NCI-H2107 (cell line): ENCODE measurements at regions not wholly inside any gene's neighbourhood (a gene's known extent, or its start where the extent isn't known, plus 50 kb on each side); places are given as distances from the start of the nearest gene placed in this dataset.
"Not testable (repeated sequence)": the region's sequence is repeated elsewhere in the genome, so short reads cannot be mapped to it uniquely, and the experiment has no call there.

Experiments used
- DNase-seq: peaks from one replicate; lab custom pipeline; 2025; lab: John Stamatoyannopoulos, UW

DNA sequence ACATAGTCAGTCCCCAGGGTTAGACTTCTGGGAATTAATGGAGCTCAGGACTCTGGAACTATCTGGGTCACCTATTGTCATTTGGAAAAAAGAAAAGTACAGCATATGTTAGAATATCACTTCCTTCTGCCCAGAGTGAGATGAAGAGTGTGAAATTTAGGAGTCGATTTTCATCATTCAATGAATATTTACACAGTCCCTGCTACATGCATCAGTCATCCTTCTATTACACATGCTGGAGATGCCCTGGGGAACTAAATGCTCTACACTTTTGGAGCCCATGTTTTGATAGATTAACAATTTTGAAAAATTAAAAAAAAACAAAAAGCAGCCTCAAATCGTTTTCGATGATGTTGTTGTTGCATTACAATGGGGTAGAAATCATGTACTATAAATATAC, 315.4 kb downstream of the ALDH8A1 start:
- DNase-seq = no peak

DNA sequence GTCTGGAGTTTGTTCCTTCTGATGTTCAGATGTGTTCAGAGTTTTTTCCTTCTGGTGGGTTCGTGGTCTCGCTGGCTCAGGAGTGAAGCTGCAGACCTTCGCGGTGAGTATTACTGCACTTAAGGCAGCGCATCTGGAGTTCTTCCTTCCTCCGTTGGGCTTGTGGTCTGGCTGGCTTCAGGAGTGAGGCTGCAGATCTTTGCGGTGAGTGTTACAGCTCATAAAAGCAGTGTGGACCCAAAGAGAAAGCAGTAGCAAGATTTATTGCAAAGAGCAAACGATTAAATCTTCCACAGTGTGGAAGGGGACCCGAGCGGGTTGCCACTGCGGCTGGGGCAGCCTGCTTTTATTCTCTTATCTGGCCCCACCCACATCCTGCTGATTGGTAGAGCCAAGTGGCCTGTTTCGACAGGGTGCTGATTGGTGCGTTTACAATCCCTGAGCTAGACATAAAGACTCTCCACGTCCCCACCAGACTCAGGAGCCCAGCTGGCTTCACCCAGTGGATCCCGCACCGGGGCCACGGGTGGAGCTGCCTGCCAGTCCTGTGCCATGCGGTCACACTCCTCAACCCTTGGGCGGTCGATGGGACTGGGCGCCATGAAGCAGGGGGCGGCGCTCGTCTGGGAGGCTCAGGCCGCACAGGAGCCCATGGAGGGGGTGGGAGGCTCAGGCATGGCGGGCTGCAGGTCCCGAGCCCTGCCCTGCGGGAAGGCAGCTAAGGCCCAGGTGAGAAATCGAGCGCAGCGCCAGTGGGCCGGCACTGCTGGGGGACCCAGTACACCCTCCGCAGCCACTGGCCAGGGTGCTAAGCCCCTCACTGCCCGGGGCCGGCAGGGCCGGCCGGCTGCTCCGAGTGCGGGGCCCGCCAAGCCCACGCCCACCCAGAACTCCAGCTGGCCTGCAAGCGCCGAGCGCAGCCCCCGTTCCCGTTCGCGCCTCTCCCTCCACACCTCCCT, 315.3 kb upstream of the SGK1 start:
- DNase-seq = not testable (repeated sequence)

DNA sequence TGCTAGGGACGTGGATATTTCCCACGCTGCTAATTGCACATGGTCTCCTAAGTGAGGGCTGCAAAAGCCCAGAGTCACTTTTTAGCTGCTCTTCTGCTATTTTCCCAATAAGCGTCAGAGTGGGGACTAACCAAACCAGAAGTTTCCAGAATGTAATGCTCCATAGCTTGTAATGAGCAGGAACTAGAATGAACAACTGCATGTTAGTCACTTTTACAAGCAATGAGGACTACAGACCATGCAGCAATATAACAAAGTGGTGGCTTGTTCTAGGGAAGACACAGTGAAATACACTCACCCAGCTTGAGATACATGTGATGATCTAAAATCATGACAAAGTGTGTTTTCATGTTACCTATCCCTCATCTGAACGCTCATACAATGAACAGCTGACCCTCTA, 314.1 kb upstream of the SGK1 start:
- DNase-seq = no peak

DNA sequence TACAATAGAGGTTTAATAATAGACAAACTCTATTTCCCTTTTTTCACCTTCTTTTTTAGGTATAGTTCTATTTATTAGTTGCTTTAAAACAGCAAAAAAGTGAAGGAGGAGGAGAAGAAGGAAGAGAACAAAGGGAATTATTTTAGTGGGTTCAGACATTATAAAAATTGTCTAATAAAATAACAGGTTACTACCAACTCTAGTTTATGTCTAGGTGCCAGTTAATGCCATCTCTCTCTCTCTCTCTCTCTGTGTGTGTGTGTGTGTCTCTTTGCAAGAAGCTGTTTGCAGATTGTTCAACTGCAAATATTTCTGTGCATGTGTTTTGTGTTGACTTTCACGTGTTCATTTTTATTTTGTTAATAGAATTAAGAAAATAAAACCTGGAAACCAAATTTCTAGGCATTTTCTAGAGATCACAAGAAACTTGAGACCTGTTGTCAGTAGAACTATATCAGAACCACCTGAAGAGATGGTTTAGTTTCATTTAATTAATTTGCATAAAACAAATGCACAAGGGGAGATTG, 313.5 kb upstream of the SGK1 start:
- DNase-seq = no peak

DNA sequence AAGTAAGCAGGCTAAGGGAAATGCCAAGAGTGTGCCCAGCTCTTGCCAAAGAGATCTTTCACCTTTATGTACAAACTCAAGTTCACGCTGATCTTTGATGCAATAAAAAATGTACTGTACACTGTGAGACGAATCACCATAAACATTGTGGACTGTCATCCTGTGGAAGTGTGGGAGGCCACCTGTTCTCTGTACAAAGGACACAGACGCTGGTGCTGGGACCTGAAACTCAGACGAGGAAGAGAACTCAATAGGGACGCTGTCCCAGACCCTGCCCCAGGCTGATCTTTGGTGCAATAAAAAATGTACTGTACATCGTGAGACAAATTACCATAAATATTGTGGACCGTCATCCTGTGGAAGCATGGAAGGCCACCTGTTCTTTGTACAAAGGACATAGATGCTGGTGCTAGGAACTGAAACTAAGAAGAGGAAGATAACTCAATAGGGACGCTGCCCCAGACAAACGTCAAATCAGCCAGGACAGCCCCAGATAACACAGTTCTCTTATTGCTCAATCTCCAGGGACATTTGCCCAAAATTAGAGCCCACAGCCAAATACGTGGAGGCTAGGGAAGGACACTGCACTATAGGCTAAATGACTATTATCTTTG, 312.7 kb upstream of the SGK1 start:
- DNase-seq = no peak

DNA sequence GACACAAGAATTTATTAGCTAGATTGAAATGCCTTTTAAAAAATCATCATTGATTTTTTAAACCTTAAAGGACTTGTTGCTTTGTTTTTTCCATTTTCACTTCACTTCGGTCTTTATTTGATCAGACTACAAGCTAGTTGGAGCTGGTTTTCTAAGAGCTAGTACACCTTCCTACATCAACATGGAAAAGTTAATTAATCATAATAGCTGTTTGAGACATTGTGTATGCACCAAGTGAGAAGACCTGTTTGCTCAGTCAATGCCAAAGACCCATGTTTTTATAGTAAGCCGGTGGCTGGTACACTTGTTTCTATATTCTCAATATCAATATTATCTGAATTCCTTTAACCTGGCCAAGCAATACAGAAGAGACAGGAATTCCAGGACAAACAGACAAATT, 310.2 kb upstream of the SGK1 start:
- no peak for DNase-seq

DNA sequence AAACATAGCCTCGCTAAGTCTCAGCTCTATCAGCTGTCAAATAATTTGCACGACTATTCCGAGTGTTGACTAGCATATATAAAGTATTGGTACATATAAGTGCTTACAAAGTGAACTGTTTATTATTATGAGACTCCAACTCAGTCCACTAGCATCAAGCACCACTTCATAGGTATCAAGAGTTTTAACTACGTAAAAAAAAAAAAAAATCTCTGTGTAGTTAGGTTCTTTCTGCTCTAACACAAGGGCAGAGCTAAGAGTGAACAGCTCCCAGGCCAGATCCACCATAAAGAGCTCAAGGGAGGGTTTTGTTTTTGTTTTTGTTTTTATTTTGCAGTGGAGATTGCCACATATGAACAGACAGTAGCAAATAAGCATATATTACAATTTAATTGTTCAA, 309.8 kb upstream of the SGK1 start:
- DNase-seq = no peak

DNA sequence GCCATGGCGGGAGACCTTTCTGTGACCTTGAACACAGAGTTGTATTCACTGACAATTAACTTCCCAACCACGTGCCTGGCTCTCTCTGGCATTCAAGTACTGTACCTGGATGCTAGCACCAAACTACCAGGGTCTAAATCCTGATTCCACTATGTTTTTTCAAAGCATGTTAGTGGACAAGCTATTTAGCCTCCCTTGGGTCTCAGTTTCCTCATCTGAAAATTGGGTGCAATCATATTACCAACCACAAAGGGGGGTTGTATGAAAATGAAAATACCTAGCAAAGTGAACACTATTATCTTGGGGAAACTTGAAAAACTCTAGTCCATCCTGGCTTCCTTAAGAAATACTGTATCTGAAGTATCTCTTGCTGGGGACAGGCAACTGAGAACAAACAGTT, 308.7 kb upstream of the SGK1 start:
- DNase-seq = no peak

DNA sequence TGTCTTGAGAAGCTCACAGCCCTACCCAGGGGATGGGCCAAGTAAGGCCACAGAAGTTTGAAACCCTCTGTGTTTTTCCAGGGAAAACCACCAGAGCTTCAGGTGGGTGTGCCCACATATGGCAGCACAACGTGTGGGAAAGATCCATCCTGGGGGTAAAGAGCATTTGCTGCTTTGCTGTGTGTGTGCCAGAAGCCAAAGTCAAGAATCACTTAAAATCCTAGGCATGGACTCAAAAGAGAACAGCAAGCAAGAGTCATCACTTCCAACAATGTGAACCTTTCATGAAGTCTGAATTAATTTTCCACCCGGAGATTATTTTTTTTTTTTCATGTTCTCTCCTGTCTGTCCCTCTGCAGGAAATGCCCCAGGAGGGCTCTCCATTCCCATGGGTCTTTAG, 308.2 kb upstream of the SGK1 start:
- no peak for DNase-seq

DNA sequence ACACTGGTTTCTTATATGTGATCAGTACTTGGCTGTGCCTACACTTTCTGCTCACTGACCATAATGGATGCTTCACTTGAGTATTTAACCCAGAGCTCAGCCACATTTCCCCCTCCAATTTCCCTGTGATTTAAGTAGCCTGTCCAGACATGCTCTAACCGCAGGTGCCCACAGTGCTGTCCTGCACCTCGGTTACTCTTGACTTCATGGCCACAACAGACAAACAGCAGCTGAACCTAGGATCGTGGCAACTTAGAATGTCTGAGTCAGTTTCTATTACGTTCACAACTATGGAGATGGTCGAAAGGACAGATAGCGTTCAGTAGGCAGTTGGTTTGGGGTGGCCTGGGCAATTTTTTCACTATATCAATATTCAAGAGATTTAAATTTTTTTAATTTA, 306.9 kb upstream of the SGK1 start:
- no peak for DNase-seq

DNA sequence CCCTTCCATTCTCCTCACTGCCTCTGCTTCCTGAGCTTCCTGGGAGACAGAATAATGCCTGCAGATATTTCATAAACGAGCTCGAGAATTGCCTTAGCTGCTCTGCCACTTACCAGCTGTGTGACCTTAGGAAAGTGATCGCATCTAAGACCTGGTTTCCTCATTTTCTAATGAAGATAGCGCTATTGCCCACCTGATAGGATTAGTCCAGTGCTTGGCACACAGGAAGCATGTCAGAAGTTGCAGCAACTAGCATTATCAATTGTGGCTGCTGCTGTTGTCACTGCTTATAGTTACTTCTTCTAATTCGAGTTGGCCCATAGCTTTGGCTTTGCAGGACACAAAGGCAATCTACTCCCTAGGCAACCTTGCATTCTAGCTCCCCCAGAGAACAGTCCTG, 305.5 kb upstream of the SGK1 start:
- no peak for DNase-seq

DNA sequence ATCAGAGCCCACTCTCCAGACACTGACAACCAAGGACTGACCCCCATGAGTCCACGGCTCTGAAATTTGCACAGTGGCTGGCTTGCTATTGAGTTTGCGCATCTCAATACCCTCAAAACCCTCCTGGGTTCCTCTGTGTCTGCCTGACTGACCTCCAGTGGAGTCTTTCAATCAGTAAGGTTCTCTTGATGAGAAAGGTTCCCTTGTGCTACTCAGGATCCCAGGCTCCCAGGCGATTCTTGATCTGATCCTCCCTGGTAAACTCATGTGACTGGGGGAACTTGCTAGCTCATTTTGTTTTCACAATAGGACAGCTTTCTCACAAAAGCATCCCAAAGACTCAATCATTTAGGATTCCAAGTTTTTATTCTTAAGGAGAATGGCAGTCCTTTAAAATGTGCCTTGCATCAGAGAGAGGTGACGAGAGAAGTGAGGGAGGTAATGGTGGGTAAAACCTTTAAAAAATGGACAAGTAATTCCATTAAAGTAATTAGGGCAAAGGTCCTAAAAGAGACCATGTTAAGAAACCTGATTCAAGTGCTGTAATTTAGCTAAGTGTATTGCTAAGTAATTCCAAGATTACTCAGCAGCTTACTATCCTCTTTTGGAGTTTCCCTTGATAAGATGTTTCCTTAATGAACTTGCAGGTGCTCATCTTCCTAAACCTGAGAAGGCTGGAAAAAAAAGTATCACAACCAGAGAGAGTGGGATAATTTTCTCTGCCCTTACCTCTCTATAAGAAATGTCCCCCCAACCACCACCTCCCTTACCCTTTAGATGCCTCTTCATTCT, 304.7 kb upstream of the SGK1 start:
- no peak for DNase-seq

DNA sequence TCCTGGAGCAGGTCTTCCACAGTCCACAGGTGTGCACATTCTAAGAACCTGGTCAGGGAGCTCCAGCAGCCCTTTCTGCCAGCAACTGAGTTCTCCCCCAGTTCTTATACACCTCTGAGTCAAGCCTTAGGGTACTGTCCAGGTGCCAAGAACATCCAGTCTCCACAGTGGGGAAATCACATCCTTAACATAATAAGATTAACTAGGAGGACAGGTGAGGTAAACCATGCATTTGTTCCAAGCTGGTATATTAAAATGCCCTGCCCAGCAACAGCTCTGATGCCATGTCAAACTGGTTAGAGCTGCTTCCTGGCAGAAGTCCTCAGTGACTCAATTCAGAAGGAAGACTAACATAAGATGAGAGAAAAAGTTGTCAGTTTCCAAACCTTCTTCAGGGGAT, 303.9 kb upstream of the SGK1 start:
- DNase-seq = no peak

DNA sequence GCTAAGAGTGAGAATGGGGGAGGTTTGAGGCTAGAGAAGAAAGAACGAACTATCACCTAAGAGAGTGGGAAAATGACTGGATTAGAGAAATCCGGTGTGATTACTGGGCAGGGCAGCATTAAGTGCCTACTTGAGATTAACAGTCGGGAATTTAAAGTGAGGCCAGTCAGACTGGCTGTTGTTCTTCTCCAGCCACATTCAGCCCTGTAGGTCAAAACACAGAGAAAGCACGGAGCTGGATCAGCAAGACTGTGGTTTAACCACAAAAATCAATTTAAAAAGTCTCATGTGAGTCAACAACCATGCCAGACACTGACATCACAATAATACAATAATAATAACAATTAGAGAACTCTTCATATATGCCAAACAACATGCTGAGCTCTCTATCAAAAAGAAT, 301.9 kb upstream of the SGK1 start:
- DNase-seq = no peak

DNA sequence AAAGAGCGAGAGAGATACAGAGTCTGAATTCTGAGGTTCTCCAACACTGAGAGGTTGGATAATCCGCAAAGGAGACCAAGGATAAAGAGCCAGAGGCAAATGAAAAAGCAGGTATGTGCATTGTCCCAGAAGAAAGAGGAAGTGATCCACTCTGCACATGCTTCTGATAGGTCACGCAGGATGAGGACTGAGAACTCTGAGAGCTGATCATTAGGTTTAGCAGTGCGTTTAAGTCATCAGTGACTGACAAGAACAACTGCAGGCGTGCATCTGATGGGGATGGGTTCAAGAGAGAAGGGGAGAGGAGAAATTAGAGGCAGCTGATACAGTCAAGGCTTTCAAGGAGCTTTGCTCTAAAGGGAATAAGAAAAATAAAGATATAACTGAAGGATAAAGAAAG, 301.2 kb upstream of the SGK1 start:
- no peak for DNase-seq

DNA sequence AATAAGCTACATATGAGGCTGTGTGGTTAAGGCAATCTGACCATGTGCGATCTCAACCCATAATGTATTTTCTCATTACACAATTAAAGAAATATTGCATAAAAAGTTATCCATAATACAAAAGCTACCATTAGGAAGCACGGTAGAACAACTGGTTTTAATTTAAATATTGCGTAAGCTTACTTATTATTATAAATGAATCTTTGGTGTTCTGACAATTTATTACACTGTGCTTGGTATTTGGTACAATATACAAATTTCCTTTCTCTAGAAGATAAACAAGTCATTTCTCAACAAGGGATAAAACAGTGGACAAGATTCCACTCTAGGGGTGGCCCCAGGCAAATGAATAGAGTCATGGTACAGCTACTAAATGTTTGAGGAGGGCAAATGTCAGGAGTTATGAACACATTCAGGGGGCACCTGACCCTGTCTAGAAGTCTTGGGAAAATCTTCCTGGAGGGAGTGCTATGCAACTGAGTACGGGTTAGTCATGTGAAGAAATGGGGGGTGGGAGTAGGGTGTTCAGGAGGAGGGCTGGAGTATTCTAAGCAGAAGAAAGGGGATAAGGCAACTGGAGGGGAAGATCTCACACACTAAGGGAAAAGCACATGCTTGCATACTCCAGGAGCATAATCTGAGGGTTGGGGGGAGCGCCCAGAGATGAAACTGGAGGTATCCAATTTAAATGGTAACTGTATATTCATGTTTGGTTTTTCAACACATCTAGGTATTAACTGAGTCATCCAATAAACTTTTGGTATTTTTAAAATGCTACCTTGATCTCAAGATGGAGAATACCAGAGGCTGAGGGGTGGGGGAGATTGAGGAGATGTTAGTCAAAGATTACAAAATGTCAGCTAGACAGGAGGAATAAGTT, 296.9 kb upstream of the SGK1 start:
- DNase-seq = no peak

DNA sequence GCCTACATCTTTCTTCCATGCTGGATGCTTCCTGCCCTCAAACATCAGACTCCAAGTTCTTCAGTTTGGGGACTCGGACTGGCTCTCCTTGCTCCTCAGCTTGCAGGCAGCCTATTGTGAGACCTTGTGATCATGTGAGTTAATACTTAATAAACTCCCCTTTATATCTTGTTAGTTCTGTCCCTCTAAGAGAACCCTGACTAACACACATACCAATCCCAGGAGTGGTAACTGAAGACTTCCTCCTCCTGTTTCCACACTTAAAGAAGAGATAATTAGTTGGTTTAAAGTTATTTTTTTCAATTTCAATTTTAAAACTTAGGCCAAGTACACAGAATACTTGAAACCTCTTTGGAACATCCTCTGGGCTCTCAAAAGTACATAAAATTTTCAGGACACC, 294.2 kb upstream of the SGK1 start:
- DNase-seq = not testable (repeated sequence)

DNA sequence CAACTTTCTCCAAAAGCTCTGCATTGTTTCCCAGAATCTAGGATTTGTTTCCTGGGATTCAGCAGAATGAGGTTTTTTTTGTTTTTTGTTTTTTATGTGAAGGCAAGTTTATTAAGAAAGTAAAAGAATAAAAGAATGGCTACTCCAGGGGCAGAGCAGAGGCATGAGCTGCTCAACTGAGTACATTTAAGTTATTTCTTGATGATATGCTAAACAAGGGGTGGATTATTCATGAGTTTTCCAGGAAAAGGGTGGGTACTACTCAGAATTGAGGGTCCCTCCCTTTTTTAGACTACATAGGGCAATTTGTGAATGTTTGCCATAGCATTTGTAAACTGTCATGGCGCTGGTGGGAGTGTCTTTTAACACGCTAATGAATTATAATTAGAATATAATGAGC, 292.5 kb upstream of the SGK1 start:
- DNase-seq = no peak

DNA sequence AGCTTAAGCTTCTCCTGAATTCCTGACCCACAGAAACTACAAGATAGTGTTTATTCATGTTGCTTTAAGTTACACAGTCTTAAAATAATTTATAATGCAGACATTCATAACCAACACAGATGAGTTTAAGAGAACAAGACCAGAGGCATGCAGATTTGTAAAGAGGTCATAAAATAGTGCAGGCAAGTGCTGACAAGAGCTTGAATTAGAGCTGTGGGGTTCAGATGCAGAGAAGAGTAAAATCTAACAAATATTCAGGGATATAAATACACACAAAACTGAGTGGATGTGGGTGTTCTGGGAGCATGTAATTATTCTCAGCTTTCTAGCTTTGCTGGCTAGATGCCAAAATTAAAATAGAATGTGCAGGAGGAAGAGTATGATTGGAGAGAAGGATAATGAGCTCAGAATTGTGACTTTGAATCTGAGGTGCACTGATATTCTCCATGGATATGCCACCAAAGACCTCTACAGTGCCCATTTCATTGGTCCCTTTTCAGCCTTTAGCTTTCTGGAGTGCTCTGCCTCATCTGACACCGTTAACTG, 291.9 kb upstream of the SGK1 start:
- DNase-seq = no peak

DNA sequence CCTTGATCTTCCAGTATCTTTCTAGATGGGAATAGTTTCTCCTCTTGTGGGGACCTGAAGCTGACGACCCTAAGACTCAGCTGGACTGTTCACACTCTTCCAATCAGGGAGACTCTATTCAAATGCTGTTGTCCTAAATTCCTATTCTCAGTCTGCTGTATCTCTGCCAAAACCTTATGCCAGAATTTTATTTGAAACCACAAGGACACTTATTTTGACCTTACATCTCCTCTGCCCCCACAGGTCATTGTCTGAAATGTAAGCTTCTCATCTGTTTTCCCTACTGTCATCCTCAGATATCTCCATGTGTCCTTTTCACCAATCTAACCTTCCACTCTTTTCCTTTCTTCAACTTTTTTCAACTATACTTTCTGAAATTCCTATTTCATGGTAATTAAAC, 289.5 kb upstream of the SGK1 start:
- DNase-seq = no peak

DNA sequence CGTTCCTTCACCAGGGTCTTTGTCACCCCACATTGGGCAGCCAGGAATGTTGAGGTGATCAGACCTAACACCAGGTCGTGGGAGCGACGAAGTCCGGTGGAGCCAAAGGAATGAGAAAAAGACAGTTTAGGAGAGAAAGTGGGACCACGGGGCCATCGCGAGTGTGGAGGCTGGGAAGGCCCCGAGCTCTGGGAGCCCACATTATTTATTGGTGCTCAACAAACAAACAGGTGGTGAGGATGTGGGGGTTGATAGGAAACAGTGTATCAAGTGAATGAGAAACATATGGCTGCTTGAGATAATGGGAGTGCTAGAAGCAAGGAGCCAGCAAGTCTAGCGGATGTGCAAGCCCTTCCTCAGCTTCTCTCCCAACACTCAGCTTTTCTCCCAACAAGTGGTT, 287.1 kb upstream of the SGK1 start:
- DNase-seq = no peak
